IPS-15b (cell line): ENCODE measurements at regions not wholly inside any gene's neighbourhood (a gene's known extent, or its start where the extent isn't known, plus 50 kb on each side); places are given as distances from the start of the nearest gene placed in this dataset.

Source experiments
- H3K27me3 ChIP-seq: one replicate; pipeline ENCODE4 v1.6.1; 2013; ENCODE audit warnings: low read length; ENCODE audit not compliant: control insufficient read depth, insufficient read depth
- H3K36me3 ChIP-seq: one replicate; pipeline ENCODE4 v1.6.1; 2013; ENCODE audit warnings: low read length; ENCODE audit not compliant: control insufficient read depth, insufficient read depth
- H3K4me1 ChIP-seq: one replicate; pipeline ENCODE4 v1.6.1; 2013; ENCODE audit warnings: mild to moderate bottlenecking, low read length; ENCODE audit not compliant: control insufficient read depth, insufficient read depth
- H3K4me3 ChIP-seq: one replicate; pipeline ENCODE4 v1.5.1; 2013; ENCODE audit warnings: low read depth, low read length
- H3K9ac ChIP-seq: one replicate; pipeline ENCODE4 v1.6.1; 2013; ENCODE audit warnings: low read depth, mild to moderate bottlenecking, low read length
- H3K9me3 ChIP-seq: one replicate; pipeline ENCODE4 v1.6.1; 2013; ENCODE audit warnings: mild to moderate bottlenecking, low read length; ENCODE audit not compliant: control insufficient read depth, insufficient read depth

DNA sequence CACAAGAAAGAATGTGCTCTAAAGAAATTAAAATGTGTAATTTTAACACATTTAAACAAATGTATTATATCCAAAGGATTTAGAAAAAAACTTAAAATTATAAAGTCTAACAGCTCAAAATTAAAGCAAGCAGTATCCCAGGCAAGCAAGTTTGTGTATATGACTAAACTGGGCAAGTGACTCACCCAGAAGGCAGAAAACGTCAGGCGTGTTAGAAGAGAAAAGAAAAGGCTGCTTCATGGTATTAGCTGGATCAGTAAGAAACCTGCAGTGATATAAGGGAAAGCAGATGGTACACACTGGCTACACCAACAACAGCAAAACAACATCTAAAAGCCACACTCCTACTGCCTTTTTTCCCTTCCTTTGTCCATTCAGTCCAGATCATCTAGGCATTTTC, 250.6 kb upstream of the NDST3 start:
- no peak overlapping the region for H3K4me3 ChIP-seq
- H3K9me3 ChIP-seq = no peaks in the 10 kb centered on the region
- no peaks in the 10 kb centered on the region for H3K36me3 ChIP-seq
- H3K9ac ChIP-seq = no peak overlapping the region
- no peaks in the 10 kb centered on the region for H3K4me1 ChIP-seq
- H3K27me3 ChIP-seq = no peaks in the 10 kb centered on the region

DNA sequence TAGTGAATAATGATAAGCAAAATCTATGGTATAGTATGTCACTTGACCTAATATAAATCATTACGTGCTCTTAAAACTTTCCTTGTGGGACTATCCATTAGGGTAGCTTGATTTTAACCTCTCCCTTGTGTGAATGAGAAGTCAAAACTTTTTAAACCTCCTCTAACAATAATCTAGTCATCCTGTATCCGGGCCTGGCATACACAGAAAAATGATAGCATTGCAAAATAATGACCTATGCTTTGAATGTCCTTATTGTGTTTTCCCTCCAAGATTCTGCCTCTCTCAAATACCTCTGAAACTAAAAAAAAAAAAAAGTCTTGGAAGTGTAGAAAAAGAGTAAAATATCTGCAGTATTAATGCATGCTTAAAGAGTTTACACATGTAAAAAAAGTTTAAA, 250.0 kb upstream of the NDST3 start:
- Histone ChIP-seq H3K4me3 (no peak overlapping the region), H3K9me3 (no peaks in the 10 kb centered on the region)

DNA sequence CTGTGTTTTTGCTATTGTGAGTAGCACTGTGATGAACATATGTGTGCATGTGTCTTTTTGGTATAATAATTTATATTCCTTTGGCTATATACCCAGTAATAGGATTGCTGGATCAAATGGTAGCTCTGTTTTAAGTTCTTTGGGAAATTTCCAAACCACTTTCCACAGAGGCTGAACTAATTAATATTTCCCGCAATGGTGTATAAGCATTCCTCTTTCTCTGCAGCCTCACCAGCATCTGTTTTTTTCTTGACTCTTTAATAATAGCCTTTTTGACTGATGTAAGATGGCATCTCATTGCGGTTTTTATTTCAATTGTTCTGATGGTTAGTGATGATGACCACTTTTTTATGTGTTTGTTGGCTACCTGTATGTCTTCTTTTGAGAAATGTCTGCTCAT, 247.7 kb upstream of the NDST3 start:
- Histone ChIP-seq H3K9ac (no peak overlapping the region), H3K4me3 (no peak overlapping the region), H3K27me3 (no peaks in the 10 kb centered on the region), H3K9me3 (no peaks in the 10 kb centered on the region), H3K36me3 (no peaks in the 10 kb centered on the region), H3K4me1 (peaks cover 3% of the 10 kb centered on the region)

More for the DNA sequence above, 250.0 kb upstream of the NDST3 start:
- no peaks in the 10 kb centered on the region for H3K4me1 ChIP-seq
- no peaks in the 10 kb centered on the region for H3K27me3 ChIP-seq
- no peak overlapping the region for H3K9ac ChIP-seq
- H3K36me3 ChIP-seq = no peaks in the 10 kb centered on the region

DNA sequence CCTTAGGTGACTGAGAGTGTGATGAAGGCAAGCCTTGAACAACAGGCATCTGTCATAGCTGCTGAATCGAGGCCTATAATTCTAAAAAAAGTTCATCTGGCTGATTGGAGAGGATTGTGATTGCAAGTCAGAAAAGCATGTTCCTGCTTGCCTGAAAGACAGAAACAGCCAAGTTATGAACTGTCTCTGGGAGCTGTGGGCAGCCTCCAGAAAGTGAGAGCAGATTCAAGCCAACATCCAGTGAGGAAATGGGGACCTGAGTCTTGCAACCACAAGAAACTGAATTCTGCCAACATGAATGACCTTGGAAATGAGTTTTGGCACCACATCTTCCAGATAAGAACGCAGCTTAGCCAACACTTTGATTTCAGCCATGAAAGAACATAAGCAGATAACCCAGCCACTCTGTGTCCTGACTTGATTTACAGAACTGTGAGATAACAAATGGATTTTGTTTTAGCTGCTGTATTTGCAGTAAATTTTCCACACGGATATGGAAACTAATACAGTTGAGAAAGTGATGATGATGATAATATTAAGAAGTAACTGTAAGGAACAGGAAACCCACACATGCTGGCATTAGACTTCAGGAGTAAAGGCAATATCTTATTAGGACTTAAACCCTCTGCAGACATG, 240.3 kb upstream of the NDST3 start:
- no peak overlapping the region for H3K4me3 ChIP-seq
- H3K9ac ChIP-seq = no peak overlapping the region
- H3K9me3 ChIP-seq = no peaks in the 10 kb centered on the region
- H3K27me3 ChIP-seq = no peaks in the 10 kb centered on the region
- no peaks in the 10 kb centered on the region for H3K36me3 ChIP-seq
- H3K4me1 ChIP-seq = peaks cover 3% of the 10 kb centered on the region

DNA sequence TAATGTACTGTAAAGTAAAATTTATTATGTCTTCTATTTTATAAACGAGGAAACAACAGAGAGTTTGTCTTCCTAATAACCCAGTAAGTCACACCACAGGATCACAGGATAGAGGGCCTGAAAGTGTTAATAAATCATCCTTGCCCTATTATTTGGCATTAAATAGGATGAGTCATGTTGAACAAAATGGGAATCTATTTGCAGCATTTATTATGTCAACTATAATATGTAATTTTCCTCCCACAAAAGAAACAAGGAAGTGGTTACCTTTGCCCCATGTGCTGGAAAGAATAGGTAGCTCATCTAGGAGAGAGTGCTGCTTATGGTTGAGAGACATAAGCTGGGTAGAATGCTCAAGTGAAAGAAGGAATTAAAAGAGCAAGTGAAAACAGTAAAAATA, 237.6 kb upstream of the NDST3 start:
- Histone ChIP-seq H3K4me3 (no peak overlapping the region), H3K4me1 (no peaks in the 10 kb centered on the region), H3K27me3 (no peaks in the 10 kb centered on the region), H3K36me3 (no peaks in the 10 kb centered on the region), H3K9ac (no peak overlapping the region), H3K9me3 (no peaks in the 10 kb centered on the region)

DNA sequence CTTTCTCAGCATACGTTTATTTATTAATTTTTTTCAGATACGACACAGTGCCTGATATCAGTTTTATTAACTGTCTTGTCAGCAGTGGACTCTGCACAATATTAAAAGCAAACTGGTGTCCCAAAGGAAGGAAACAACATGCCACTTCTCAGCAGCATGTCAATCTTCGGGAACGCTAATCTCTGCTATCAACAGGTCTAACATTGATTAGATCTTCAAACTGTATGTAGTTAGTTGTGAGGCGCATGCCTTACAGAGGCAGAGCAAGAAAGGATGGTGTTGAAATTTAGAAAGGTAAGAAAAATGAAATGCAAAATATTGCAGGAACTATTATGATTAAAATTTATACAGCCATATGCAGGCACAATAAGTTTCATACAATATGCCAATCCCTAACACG, 233.7 kb upstream of the NDST3 start:
- no peaks in the 10 kb centered on the region for H3K36me3 ChIP-seq
- H3K27me3 ChIP-seq = no peaks in the 10 kb centered on the region
- H3K9ac ChIP-seq = no peak overlapping the region
- no peak overlapping the region for H3K4me3 ChIP-seq
- no peaks in the 10 kb centered on the region for H3K9me3 ChIP-seq
- H3K4me1 ChIP-seq = no peaks in the 10 kb centered on the region

DNA sequence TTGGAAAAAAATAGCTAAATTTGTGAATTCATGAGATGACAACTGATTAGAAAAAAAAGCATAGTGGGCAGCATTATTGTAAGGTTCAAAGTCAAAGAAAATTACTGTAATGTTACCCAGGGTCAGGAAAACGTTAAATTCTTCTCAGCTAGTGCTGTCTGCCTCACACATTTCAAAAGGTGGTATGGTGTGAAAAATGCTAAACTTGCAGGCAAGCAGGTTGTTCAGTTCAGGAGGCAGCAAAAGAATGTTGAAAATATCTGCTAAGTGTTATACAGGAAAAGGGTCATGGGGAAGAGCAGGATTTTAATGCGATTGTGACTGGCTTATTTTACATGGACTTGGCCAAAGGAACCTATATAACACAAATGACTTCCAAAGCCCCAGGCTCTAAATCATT, 232.5 kb upstream of the NDST3 start:
- Histone ChIP-seq H3K4me1 (no peaks in the 10 kb centered on the region), H3K9ac (no peak overlapping the region), H3K27me3 (no peaks in the 10 kb centered on the region), H3K4me3 (no peak overlapping the region), H3K36me3 (no peaks in the 10 kb centered on the region), H3K9me3 (no peaks in the 10 kb centered on the region)

DNA sequence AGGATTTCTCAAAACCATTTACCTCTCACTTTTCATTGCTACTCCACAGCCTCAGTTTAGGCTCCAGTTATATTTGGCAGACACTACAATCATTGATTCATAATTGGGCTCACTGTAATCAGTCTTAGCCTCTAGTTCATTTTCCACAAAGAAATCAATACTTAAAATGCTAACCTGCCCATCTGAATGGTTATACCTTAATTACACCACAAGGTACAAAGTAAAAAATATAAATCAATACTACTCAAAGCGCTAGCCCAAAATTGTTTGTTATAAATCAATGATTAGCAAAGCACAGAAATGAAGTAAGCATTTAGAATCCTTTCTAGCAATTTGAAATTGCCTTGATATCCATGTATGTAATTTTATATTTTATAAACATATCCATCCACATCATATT, 222.6 kb upstream of the NDST3 start:
- Histone ChIP-seq H3K4me1 (no peaks in the 10 kb centered on the region), H3K36me3 (no peaks in the 10 kb centered on the region), H3K9ac (no peak overlapping the region), H3K4me3 (no peak overlapping the region), H3K27me3 (no peaks in the 10 kb centered on the region), H3K9me3 (no peaks in the 10 kb centered on the region)

DNA sequence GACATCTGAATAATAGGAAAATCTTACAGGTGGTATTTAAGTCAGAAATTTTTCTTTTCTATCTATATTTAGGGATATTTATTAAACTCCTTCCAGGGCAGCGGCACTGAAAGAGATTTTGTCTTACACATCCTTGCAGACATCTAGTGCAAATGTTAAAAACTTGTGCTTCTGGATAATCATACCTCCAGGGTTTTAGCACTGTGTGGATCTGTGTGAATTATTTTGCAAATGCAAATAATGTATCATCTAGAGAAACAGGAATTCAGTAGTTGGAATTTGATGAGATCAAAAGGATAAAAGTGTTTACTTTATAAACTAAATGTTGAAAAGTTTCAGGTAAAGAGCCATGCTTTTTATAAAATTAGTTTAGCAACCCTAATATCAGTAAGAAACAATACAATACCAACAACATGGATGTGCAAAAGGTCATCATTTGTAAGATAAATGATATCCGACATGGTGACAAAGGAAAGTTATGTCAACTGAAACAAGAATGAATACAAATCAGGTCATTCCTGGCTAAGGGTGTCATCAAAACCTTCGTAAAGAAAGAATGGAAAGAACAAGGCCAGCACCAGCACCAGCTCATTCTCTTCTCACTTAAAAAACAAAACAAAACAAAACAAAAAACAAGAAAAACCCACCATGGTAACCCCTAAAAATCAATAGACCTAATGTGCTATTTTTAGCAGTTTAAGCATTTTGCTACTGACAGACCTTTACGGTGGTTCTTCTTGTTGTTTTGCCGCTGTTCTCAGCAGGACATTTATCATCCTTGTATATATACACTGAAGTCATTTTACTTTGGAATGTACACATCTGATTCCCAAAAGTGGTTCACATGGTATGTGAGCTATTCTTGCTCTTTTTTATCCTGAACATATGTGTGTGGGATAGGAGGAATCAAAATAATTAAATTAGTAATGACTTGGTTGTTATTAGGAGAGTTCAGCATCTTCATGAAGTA, 219.7 kb upstream of the NDST3 start:
- no peaks in the 10 kb centered on the region for H3K4me1 ChIP-seq
- H3K27me3 ChIP-seq = no peaks in the 10 kb centered on the region
- H3K9ac ChIP-seq = no peak overlapping the region
- H3K4me3 ChIP-seq = no peak overlapping the region
- H3K9me3 ChIP-seq = no peaks in the 10 kb centered on the region
- H3K36me3 ChIP-seq = no peaks in the 10 kb centered on the region

DNA sequence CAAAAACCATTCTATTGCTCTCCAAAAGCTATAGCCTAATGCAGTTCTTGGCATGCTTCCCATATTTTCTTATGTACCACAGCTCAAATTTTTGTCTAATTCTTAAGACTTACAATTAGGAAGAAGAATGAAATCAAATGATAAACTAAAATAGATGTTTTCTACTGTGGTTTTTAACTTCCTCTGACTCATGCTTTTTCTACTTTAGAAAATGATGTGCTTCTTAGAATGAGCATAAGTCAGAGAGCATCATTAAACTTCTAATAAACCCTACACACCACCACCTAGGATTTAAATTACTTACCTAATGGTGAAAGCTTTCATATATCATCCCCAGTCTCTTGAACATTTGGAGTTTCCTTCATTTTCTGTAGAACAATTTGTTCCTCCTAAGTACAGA, 217.0 kb upstream of the NDST3 start:
- no peak overlapping the region for H3K9ac ChIP-seq
- H3K27me3 ChIP-seq = no peaks in the 10 kb centered on the region
- H3K9me3 ChIP-seq = no peaks in the 10 kb centered on the region
- peaks cover 11% of the 10 kb centered on the region for H3K4me1 ChIP-seq
- H3K36me3 ChIP-seq = no peaks in the 10 kb centered on the region
- H3K4me3 ChIP-seq = no peak overlapping the region

DNA sequence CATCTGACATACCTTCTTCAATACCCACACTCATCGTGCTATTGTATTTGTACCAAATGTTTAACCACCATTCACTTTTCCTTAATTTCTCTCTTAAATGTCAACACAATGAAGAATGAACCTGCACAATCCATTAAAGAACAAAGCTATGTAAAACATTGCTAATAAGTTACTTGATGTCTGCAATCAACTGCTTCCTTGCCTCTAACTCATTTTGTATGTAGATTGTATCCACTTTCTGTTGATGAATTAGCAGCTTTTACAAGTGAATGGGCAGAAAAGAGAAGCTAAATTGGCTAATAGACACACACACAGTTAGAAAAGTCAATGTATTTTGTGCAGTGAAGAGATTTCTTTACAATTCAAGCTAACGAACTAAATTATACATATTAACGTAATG, 212.5 kb upstream of the NDST3 start:
- Histone ChIP-seq H3K9ac (no peak overlapping the region), H3K4me3 (peak overlapping the region; percentile 2), H3K27me3 (no peaks in the 10 kb centered on the region), H3K36me3 (no peaks in the 10 kb centered on the region), H3K9me3 (no peaks in the 10 kb centered on the region), H3K4me1 (peaks cover 11% of the 10 kb centered on the region)

DNA sequence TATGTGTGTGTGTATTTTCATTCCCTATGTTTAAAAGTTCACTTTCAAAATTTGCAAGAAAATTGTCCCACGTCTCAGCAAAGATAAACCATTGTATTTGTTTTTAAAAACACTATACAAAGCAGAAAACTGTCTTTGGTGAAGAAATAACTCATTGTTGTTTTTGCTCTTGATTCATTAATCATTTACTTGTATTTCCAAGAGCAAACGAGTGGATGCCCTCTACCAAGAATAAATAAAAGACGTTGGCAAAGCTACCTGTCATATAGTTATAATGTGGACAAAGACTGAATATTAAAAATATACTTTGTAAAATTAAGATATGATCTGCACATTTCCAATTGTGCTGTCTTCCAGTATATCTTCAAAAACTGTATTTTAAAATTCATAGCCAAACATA, 210.9 kb upstream of the NDST3 start:
- Histone ChIP-seq H3K4me3 (no peak overlapping the region), H3K4me1 (peaks cover 11% of the 10 kb centered on the region), H3K9me3 (no peaks in the 10 kb centered on the region), H3K27me3 (no peaks in the 10 kb centered on the region), H3K9ac (no peak overlapping the region), H3K36me3 (no peaks in the 10 kb centered on the region)
